GM20000 (cell line): ENCODE measurements at regions not wholly inside any gene's neighbourhood (a gene's known extent, or its start where the extent isn't known, plus 50 kb on each side); places are given as distances from the start of the nearest gene placed in this dataset.
A peak's percentile ranks its signal among the peaks of the same experiment; 100 is the strongest.
"Not testable (repeated sequence)": the region's sequence is repeated elsewhere in the genome, so short reads cannot be mapped to it uniquely, and the experiment has no call there.

Experiments
- DNase-seq: peaks from one replicate; pipeline ENCODE4 v3.0.0; 2012; ENCODE audit warnings: low spot score
- TF ChIP-seq, protein P1 (sequence below): IDR thresholded peaks from 2 replicates; pipeline ENCODE4 v1.5.1; 2012; ENCODE audit warnings: mild to moderate bottlenecking, control low read depth; ENCODE audit errors: extremely low read depth, missing control alignments

DNA sequence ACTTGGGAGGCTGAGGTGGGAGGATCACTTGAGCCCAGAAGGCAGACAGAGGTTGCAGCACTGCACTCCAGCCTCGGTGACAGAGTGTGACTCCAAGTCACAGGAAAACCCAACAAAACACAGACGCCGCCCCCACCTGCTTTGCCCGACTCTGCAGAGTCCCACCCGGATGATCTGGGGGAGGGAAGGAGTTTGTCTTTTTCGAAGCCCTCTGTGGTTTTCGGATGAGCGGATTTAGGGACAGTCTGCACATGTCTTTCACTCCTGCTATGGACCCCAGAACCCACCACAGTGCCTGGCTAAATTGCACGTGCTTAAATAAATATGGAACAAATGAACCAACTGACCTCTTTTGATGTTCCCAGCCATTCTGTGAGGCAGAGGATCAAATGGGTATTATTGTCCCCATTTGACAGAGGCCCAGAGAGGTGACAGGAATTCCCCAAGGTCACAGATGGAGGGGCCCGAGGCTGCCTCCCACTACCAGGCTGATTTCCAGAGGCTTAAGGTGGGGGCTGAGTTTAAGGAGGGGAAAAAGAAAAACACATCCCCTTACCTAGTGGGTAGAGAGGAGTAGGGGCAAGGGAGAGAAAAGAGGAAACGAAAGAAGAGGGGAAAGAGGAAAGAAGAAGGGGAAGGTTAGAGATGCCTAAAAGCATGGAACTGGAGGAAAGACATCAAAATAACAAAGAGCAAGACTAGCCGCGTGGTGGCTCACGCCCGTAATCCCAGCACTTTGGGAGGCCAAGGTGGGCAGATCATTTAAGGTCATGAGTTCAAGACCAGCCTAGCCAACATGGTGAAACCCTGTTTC is 59.4 kb upstream of the TFRC start:
- DNase-seq: peak; percentile 24
- TF ChIP-seq, protein P1, sequence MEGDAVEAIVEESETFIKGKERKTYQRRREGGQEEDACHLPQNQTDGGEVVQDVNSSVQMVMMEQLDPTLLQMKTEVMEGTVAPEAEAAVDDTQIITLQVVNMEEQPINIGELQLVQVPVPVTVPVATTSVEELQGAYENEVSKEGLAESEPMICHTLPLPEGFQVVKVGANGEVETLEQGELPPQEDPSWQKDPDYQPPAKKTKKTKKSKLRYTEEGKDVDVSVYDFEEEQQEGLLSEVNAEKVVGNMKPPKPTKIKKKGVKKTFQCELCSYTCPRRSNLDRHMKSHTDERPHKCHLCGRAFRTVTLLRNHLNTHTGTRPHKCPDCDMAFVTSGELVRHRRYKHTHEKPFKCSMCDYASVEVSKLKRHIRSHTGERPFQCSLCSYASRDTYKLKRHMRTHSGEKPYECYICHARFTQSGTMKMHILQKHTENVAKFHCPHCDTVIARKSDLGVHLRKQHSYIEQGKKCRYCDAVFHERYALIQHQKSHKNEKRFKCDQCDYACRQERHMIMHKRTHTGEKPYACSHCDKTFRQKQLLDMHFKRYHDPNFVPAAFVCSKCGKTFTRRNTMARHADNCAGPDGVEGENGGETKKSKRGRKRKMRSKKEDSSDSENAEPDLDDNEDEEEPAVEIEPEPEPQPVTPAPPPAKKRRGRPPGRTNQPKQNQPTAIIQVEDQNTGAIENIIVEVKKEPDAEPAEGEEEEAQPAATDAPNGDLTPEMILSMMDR: no peak

DNA sequence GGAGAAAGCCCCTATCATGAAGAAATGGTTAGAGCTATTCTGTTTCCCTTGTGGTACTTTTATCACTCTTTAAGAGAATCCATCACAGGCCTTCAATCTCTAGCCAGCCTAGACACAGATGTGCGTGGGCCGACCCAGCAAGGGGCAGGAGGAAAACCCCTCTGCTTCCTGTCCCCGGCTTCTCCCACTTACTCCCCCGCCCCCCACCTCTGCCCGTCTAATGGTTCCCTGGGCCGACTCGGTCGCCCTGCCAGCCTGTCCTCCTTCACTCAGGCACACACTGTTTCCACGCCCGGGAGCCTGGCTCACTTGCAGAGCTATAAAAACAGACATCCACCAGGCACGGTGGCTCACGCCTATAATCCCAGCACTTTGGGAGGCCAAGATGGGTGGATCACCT is 58.3 kb upstream of the TFRC start:
- TF ChIP-seq, protein P1: no peak
- peak; percentile 47 for DNase-seq

DNA sequence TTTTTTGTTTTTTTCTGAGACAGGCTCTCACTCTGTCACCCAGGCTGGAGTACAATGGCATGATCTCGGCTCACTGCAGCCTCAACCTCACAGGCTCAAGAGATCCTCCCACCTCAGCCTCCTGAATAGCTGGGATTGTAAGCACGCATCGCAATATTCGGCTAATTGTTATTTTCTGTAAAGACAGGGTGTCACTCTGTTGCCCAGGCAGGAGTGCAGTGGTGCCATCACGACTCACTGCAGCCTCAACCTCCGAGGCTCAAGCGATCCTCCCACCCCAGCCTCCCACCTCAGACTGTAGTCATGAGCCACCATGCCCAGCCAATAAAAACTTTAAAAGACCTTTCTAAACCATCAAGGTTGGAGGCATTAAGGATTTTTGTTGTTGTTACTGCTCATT is 57.4 kb upstream of the TFRC start:
- TF ChIP-seq, protein P1: no peak
- no peak for DNase-seq

DNA sequence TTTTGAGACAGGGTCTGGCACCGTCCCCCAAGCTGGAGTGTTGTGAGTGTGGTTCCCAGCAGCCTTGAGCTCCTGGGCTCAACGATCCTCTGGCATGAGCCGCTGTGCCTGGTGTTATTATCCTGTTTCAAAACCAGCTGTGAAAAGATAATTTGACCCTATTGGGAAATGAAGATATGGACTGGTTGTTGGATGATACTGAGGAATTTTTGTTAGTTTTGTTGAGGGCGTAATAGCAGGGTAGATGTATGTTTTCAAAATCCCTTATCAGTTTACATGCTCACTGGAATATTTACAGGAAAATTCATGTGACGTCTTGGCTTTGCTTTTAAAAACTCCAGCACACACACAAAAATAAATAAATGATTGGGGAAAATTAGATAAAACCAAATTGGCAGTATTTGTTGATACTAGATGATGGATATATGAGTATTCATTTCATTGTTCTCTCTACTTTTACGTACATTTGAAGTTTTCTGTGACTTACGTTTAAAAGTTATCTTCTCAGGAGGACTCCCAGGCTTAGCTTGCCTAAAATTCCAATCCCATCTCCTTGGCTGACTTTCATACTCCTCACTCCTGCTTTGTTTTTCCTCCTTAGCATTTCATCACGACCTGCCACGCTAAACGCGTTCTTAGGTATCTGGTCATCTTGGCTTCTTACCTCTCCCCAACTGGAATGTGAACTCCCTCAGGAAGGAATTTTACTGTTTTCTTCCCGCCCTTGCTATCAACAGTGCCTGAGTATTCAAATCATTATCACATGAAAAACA is 56.8 kb upstream of the TFRC start:
- TF ChIP-seq, protein P1: no peak
- DNase-seq: no peak

DNA sequence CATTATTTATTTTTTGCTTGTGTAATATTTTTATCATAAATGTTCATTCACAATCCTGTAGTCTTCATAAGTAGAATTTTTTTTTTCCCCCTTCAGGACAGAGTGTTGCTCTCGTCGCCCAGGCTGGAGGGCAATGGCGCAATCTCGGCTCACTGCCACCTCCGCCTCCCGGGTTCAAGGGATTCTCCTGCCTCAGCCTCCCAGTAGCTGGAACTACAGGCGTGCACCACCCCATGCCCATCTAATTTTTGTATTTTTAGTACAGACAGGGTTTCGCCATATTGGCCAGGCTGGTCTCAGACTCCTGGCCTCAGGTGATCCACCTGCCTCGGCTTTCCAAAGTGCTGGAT is 54.7 kb upstream of the TFRC start:
- DNase-seq: not testable (repeated sequence)

DNA sequence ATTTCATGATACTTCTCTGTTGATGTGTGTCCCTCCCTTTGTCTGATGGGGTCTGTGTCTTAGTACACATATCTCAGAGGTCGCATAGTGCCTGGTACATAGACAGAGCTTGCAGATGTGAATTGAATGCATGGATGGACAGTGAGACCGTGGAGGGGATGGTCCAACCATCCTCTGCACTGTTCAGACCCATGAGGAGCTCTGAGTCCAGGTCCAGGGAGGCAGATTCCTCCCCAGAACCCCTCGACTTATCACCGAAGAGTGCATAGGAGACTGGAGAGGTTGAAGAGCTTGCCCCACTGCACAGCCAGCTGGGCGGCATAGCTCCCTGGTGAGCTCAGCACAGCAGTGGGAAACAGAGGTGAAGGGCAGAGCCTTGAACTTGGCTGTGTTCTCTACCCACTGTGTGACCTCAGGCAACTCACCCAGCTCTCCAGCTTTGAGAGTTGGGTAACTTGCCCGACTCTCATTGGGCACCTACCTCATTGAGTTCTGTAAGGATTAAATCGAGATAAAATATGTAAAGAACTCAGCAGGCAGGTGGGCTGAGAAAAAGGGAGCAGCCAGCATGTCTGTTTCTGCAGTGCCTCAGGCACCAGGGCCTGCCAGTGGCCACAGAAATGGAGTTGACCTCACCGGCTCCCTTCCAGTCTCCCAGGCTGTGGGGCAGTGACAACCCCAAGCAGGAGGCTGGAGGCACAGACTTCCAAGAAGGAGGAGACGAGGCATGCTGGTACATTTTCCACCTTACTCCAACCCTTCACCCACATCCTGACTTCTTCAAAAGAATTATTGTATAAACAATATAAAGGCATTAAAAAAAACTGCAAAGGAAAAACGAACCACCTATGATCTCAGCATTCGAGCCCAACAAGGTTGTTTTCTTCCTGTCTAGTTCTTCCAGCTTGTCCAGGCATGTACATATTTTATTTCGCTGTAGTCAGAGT is 54.1 kb upstream of the TFRC start:
- TF ChIP-seq, protein P1: no peak

GRCh38 chr3:196134691-196135090 is 52.8 kb upstream of the TFRC start:
- TF ChIP-seq, protein P1: no peak
- no peak for DNase-seq

More for the DNA sequence above, 54.1 kb upstream of the TFRC start:
- no peak for DNase-seq

DNA sequence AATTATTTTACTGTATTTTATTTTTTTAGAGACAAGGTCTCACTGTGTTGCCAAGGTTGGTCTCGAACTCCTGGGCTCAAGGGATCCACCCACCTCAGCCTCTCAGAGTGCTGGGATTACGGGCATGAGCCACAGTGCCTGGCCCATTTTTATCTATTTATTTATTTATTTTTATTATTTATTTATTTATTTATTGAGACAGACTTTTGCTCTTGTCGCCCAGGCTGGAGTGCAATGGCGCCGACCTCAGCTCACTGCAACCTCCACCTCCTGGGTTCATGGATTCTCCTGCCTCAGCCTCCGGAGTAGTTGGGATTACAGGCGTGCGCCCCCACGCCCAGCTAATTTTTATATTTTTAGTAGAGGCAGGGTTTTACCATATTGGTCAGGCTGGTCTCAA is 52.0 kb upstream of the TFRC start:
- not testable (repeated sequence) for DNase-seq
